GM12878 (cell line): ENCODE measurements at regions not wholly inside any gene's neighbourhood (a gene's known extent, or its start where the extent isn't known, plus 50 kb on each side); places are given as distances from the start of the nearest gene placed in this dataset.

Experiments used
- ATAC-seq: fragments of 200-7000 bp; cut with Tn5 transposase; 3 replicates; pipeline ENCODE4 v1.9.1; 2020; ENCODE audit warnings: mild to moderate bottlenecking, moderate library complexity
- BruUV-seq: library from RNA; stranded (reverse); fragments of 400-500 nt; replicated peaks from 2 replicates; lab custom pipeline; 2021; lab: Mats Ljungman, UMichigan
- CTCF ChIA-PET: fragments of 300-600 bp; sonication (Branson Sonifier 250); formaldehyde crosslinking; extraction: SDS; loops from one replicate; lab custom pipeline; 2021; ENCODE audit warnings: inconsistent platforms; lab: Yijun Ruan, JAX
- POLR2A ChIA-PET: fragments of 350-600 bp; formaldehyde crosslinking; extraction: SDS; loops from one replicate; lab custom pipeline; 2021; ENCODE audit warnings: inconsistent platforms; lab: Charles Lee
- RAD21 ChIA-PET: fragments of 300-600 bp; sonication (Branson Sonifier 250); formaldehyde crosslinking; loops from one replicate; lab custom pipeline; 2023; ENCODE audit warnings: antibody characterized with exemption; ENCODE audit not compliant: unreplicated experiment; lab: Charles Lee
- SMC1A ChIA-PET: fragments of 300-600 bp; sonication (Branson Sonifier 250); formaldehyde crosslinking; loops from one replicate; lab custom pipeline; 2023; ENCODE audit not compliant: unreplicated experiment, uncharacterized antibody; lab: Charles Lee
- DNase-seq: peaks from one replicate; pipeline ENCODE4 v3.0.0-alpha.2; 2011; ENCODE audit warnings: low read depth, low spot score
- FAIRE-seq: peaks from 3 replicates; lab custom pipeline; 2011; peaks lifted over from hg19 to GRCh38; lab: Jason Lieb, UNC
- H2AFZ ChIP-seq: 2 replicates; pipeline ENCODE4 v1.6.0; 2011; ENCODE audit warnings: low read depth, low read length, control low read depth; ENCODE audit not compliant: control insufficient read depth
- H3K27ac ChIP-seq: 2 replicates; pipeline ENCODE4 v1.5.1; 2011; ENCODE audit warnings: control low read depth; ENCODE audit not compliant: control insufficient read depth, insufficient read depth
- H3K27me3 ChIP-seq, 2 experiments: replicated peaks in 1 of 2; 2 replicates each; pipeline versions ENCODE4 v1.6.0 to v1.6.1; 2011; ENCODE audit warnings: low read length in 1 of 2; ENCODE audit not compliant: control insufficient read depth in 2 of 2, insufficient read depth in 2 of 2
- H3K36me3 ChIP-seq, 2 experiments: 2 replicates each; pipeline ENCODE4 v1.5.1; 2011; ENCODE audit warnings: low read length in 1 of 2; ENCODE audit not compliant: control insufficient read depth in 2 of 2, insufficient read depth in 2 of 2
- H3K4me1 ChIP-seq: 2 replicates; pipeline ENCODE4 v1.6.1; 2011; ENCODE audit warnings: mild to moderate bottlenecking, low read length, moderate library complexity, mixed read lengths; ENCODE audit not compliant: control insufficient read depth, insufficient read depth
- H3K4me2 ChIP-seq: 2 replicates; pipeline ENCODE4 v1.6.0; 2011; ENCODE audit warnings: control low read depth; ENCODE audit not compliant: control insufficient read depth, insufficient read depth
- H3K4me3 ChIP-seq: fragments of 200-600 bp; sonication (generic); 2 replicates; pipeline ENCODE4 v1.5.1; 2016
- H3K79me2 ChIP-seq: 2 replicates; pipeline ENCODE4 v1.6.0; 2011; ENCODE audit warnings: low read length; ENCODE audit not compliant: control insufficient read depth, insufficient read depth
- H3K9ac ChIP-seq: 2 replicates; pipeline ENCODE4 v1.8.0; 2011; ENCODE audit warnings: low read length, control low read depth, mixed read lengths; ENCODE audit not compliant: control insufficient read depth, insufficient read depth
- H3K9me3 ChIP-seq: replicated peaks from 3 replicates; pipeline ENCODE4 v1.5.1; 2011; ENCODE audit warnings: mild to moderate bottlenecking, low read length; ENCODE audit not compliant: control insufficient read depth, insufficient read depth
- H4K20me1 ChIP-seq: 2 replicates; pipeline ENCODE4 v1.6.0; 2011; ENCODE audit not compliant: control insufficient read depth, insufficient read depth
- GABPA ChIP-seq: IDR thresholded peaks from 2 replicates; pipeline ENCODE4 v1.6.1; 2014; ENCODE audit warnings: antibody characterized with exemption, low read depth, mild to moderate bottlenecking, inconsistent platforms
- JUND ChIP-seq: IDR thresholded peaks from 2 replicates; pipeline ENCODE4 v1.6.1; 2012; ENCODE audit warnings: low read depth, mild to moderate bottlenecking, low read length, improper control_type of control experiment, moderate library complexity
- MTA3 ChIP-seq: IDR thresholded peaks from 2 replicates; pipeline ENCODE4 v1.6.1; 2012; ENCODE audit warnings: low read length, inconsistent platforms, borderline replicate concordance
- NR2C2 ChIP-seq: IDR thresholded peaks from 2 replicates; pipeline ENCODE4 v1.6.1; 2011; ENCODE audit warnings: borderline replicate concordance, low read depth; ENCODE audit not compliant: control insufficient read depth, insufficient read length
- POU2F2 ChIP-seq: IDR thresholded peaks from 3 replicates; pipeline ENCODE4 v1.6.1; 2011; ENCODE audit warnings: low read depth, mild to moderate bottlenecking, low read length, borderline replicate concordance
- STAT1 ChIP-seq: fragments of 450-650 bp; conservative IDR thresholded peaks from 2 replicates; pipeline ENCODE4 v1.6.1; 2014; ENCODE audit warnings: antibody characterized with exemption, mild to moderate bottlenecking
- TAF1 ChIP-seq: IDR thresholded peaks from 2 replicates; pipeline ENCODE4 v1.6.1; 2011; ENCODE audit warnings: mild to moderate bottlenecking, low read depth, low read length, borderline replicate concordance
- TBL1XR1 ChIP-seq: IDR thresholded peaks from 2 replicates; pipeline ENCODE4 v1.6.1; 2012; ENCODE audit warnings: low read depth, low read length, improper control_type of control experiment
- ZBTB33 ChIP-seq: fragments of 450-650 bp; IDR thresholded peaks from 2 replicates; pipeline ENCODE4 v1.6.1; 2017; ENCODE audit warnings: mild to moderate bottlenecking
- ZNF384 ChIP-seq: IDR thresholded peaks from 2 replicates; pipeline ENCODE4 v1.6.1; 2012; ENCODE audit warnings: low read depth, mild to moderate bottlenecking, low read length, improper control_type of control experiment, borderline replicate concordance
- WGBS: methylation state at CpG from one replicate; pipeline ENCODE4 v1.1.6; 2016; ENCODE audit warnings: low lambda C conversion rate; ENCODE audit not compliant: insufficient replicate concordance, insufficient coverage; ENCODE audit errors: missing lambda C conversion rate; 5-methylcytosine and 5-hydroxymethylcytosine counted together
- in situ Hi-C: fragments of 300-500 bp; cut with MboI; formaldehyde crosslinking; loops from 9 replicates; pipeline ENCODE4 v1.14.3; 2018; ENCODE audit warnings: mixed read lengths
- intact Hi-C: fragments of 100-400 bp; cut with micrococcal nuclease; formaldehyde crosslinking; loops from one replicate; pipeline ENCODE4 v1.14.2; 2022; ENCODE audit not compliant: unreplicated experiment
- TF ChIP-seq, protein P1 (sequence below): fragments of 450-650 bp; IDR thresholded peaks from 2 replicates; pipeline ENCODE4 v1.6.1; 2017; ENCODE audit warnings: mild to moderate bottlenecking, low read depth, inconsistent platforms; ENCODE audit not compliant: poor library complexity, severe bottlenecking
- TF ChIP-seq, protein P2 (sequence below): fragments of 450-650 bp; IDR thresholded peaks from 2 replicates; pipeline ENCODE4 v1.6.1; 2017; ENCODE audit warnings: mild to moderate bottlenecking, moderate library complexity
- TF ChIP-seq, protein P3 (sequence below): IDR thresholded peaks from 2 replicates; pipeline ENCODE4 v1.6.1; 2011; ENCODE audit warnings: mild to moderate bottlenecking, low read depth, low read length, moderate library complexity; ENCODE audit not compliant: insufficient replicate concordance

DNA sequence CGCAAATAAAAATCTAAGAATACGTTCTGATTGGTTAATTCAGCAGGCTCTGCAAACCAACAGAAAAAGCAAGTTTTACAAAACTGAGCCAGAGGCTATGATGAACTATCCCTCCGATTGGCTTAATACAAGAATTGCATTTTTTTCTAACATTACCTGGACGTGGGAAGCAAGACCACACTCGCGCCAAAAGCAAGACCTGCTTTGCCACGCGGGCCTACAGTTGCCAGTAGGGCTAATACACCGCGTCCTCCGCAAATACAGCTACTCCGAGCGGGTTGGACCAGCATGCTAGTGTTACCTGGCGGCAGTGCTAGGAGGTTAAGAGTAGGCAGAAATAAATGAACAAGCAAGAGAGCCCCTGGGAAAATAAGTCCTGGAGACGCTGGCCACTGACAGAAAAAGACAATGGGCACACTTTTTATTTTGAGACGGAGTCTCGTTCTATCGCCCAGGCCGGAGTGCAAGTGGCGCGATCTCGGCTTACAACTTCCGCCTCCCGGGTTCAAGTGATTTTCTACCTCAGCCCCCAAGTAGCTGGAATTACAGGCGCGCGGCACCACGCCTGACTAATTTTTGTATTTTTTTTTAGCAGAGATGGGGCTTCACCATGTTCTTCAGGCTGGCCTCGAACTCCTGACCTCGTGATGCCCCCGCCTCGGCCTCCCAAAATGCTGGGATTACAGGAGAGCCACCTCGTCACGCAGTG lies 131.9 kb upstream of the BTN3A2 start:
- POLR2A ChIA-PET = interaction anchor here (0.5 to 5.2 kb wide), 12 partner anchors 9 to 1661 kb away, joined by 3 to 56 read pairs (median 7); a partner anchor contains a TSS
- FAIRE-seq (no peak), ATAC-seq (peak; percentile 44), DNase-seq (peak; percentile 55)
- in situ Hi-C loops = no loop called here
- no peaks in the 10 kb centered on the region for H4K20me1 ChIP-seq
- peak overlapping the region; percentile 95 for H3K27ac ChIP-seq
- WGBS = 2% methylated on average over 34 of the region's 34 CpGs
- SMC1A ChIA-PET = interaction anchor here (1.1 to 4.6 kb wide), 5 partner anchors 9 to 50 kb away, joined by 4 to 28 read pairs (median 7); a partner anchor contains a TSS
- H3K79me2 ChIP-seq = peaks cover 3% of the 10 kb centered on the region
- H3K4me3 ChIP-seq = peak overlapping the region; percentile 83
- H3K27me3 ChIP-seq = no peaks in the 10 kb centered on the region
- intact Hi-C loops = loop anchor here (1.0 to 10.0 kb wide), 2 partner anchors 9 to 1662 kb away; a partner anchor contains a TSS
- H3K4me1 ChIP-seq = peaks cover 2% of the 10 kb centered on the region
- no TSS peak for BruUV-seq
- no peaks in the 10 kb centered on the region for H3K9me3 ChIP-seq
- H2AFZ ChIP-seq = peak overlapping the region; percentile 11
- peak overlapping the region; percentile 89 for H3K4me2 ChIP-seq
- RAD21 ChIA-PET = interaction anchor here (0.5 to 5.6 kb wide), 9 partner anchors 10 to 77 kb away, joined by 3 to 50 read pairs (median 12); a partner anchor contains a TSS
- no peaks in the 10 kb centered on the region for H3K36me3 ChIP-seq
- peak overlapping the region; percentile 96 for H3K9ac ChIP-seq
- CTCF ChIA-PET = interaction anchor here (0.7 to 6.5 kb wide), 7 partner anchors 10 to 59 kb away, joined by 3 to 46 read pairs (median 4); a partner anchor contains a TSS
- TF ChIP-seq GABPA = no peak
- TF ChIP-seq POU2F2 = peak; percentile 84; the same call in 2 of the 3 replicates
- TF ChIP-seq MTA3 = no peak
- no peak for TF ChIP-seq ZBTB33
- TF ChIP-seq, protein P1, sequence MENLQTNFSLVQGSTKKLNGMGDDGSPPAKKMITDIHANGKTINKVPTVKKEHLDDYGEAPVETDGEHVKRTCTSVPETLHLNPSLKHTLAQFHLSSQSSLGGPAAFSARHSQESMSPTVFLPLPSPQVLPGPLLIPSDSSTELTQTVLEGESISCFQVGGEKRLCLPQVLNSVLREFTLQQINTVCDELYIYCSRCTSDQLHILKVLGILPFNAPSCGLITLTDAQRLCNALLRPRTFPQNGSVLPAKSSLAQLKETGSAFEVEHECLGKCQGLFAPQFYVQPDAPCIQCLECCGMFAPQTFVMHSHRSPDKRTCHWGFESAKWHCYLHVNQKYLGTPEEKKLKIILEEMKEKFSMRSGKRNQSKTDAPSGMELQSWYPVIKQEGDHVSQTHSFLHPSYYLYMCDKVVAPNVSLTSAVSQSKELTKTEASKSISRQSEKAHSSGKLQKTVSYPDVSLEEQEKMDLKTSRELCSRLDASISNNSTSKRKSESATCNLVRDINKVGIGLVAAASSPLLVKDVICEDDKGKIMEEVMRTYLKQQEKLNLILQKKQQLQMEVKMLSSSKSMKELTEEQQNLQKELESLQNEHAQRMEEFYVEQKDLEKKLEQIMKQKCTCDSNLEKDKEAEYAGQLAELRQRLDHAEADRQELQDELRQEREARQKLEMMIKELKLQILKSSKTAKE = no peak
- no peak for TF ChIP-seq JUND
- TF ChIP-seq, protein P2, sequence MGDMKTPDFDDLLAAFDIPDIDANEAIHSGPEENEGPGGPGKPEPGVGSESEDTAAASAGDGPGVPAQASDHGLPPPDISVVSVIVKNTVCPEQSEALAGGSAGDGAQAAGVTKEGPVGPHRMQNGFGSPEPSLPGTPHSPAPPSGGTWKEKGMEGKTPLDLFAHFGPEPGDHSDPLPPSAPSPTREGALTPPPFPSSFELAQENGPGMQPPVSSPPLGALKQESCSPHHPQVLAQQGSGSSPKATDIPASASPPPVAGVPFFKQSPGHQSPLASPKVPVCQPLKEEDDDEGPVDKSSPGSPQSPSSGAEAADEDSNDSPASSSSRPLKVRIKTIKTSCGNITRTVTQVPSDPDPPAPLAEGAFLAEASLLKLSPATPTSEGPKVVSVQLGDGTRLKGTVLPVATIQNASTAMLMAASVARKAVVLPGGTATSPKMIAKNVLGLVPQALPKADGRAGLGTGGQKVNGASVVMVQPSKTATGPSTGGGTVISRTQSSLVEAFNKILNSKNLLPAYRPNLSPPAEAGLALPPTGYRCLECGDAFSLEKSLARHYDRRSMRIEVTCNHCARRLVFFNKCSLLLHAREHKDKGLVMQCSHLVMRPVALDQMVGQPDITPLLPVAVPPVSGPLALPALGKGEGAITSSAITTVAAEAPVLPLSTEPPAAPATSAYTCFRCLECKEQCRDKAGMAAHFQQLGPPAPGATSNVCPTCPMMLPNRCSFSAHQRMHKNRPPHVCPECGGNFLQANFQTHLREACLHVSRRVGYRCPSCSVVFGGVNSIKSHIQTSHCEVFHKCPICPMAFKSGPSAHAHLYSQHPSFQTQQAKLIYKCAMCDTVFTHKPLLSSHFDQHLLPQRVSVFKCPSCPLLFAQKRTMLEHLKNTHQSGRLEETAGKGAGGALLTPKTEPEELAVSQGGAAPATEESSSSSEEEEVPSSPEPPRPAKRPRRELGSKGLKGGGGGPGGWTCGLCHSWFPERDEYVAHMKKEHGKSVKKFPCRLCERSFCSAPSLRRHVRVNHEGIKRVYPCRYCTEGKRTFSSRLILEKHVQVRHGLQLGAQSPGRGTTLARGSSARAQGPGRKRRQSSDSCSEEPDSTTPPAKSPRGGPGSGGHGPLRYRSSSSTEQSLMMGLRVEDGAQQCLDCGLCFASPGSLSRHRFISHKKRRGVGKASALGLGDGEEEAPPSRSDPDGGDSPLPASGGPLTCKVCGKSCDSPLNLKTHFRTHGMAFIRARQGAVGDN = no peak; the same call in 1 of the 2 replicates
- no peak for TF ChIP-seq TAF1
- TF ChIP-seq NR2C2 = no peak
- TF ChIP-seq STAT1 = no peak
- peak; percentile 30; the same call in 1 of the 2 replicates for TF ChIP-seq ZNF384
- TF ChIP-seq TBL1XR1 = 0 out of 2 replicates have a peak, but pooled peaks have one; percentile 10
- TF ChIP-seq, protein P3, sequence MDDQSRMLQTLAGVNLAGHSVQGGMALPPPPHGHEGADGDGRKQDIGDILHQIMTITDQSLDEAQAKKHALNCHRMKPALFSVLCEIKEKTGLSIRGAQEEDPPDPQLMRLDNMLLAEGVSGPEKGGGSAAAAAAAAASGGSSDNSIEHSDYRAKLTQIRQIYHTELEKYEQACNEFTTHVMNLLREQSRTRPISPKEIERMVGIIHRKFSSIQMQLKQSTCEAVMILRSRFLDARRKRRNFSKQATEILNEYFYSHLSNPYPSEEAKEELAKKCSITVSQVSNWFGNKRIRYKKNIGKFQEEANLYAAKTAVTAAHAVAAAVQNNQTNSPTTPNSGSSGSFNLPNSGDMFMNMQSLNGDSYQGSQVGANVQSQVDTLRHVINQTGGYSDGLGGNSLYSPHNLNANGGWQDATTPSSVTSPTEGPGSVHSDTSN = no peak
